GM12864 (cell line): ENCODE measurements at regions not wholly inside any gene's neighbourhood (a gene's known extent, or its start where the extent isn't known, plus 50 kb on each side); places are given as distances from the start of the nearest gene placed in this dataset.
"Not testable (repeated sequence)": the region's sequence is repeated elsewhere in the genome, so short reads cannot be mapped to it uniquely, and the experiment has no call there.

Source experiments
- DNase-seq: peaks from one replicate; pipeline ENCODE4 v3.0.0-alpha.2; 2011; ENCODE audit warnings: low read depth
- H3K4me3 ChIP-seq: 2 replicates; pipeline ENCODE4 v1.5.1; 2011; ENCODE audit warnings: mild to moderate bottlenecking, low read depth, low read length, control low read depth
- TF ChIP-seq, protein P1 (sequence below): IDR thresholded peaks from 2 replicates; pipeline ENCODE4 v1.5.1; 2011; ENCODE audit warnings: low read depth, mild to moderate bottlenecking, moderate library complexity, low read length, control low read depth, inconsistent platforms; ENCODE audit errors: missing control alignments

DNA sequence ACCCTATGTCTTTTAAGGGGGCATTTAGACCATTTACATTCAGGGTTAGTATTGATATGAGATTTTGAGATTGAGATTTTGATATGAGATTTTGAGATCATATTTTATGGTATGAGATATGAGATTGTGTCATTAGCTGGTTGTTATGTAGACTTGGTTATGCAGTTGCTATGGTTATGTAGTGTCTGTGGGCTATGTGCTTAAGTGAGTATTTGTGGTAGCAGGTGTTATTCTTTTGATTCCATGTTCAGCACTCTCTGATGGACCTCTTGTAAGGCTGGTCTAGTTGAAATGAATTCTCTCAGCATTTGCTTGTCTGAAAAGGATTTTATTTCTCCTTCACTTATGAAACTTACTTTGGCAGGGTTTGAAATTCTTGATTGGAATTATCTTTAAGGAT is 225.4 kb downstream of the SATB1 start:
- no peak overlapping the region for H3K4me3 ChIP-seq
- TF ChIP-seq, protein P1, sequence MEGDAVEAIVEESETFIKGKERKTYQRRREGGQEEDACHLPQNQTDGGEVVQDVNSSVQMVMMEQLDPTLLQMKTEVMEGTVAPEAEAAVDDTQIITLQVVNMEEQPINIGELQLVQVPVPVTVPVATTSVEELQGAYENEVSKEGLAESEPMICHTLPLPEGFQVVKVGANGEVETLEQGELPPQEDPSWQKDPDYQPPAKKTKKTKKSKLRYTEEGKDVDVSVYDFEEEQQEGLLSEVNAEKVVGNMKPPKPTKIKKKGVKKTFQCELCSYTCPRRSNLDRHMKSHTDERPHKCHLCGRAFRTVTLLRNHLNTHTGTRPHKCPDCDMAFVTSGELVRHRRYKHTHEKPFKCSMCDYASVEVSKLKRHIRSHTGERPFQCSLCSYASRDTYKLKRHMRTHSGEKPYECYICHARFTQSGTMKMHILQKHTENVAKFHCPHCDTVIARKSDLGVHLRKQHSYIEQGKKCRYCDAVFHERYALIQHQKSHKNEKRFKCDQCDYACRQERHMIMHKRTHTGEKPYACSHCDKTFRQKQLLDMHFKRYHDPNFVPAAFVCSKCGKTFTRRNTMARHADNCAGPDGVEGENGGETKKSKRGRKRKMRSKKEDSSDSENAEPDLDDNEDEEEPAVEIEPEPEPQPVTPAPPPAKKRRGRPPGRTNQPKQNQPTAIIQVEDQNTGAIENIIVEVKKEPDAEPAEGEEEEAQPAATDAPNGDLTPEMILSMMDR = no peak
- DNase-seq = no peak

DNA sequence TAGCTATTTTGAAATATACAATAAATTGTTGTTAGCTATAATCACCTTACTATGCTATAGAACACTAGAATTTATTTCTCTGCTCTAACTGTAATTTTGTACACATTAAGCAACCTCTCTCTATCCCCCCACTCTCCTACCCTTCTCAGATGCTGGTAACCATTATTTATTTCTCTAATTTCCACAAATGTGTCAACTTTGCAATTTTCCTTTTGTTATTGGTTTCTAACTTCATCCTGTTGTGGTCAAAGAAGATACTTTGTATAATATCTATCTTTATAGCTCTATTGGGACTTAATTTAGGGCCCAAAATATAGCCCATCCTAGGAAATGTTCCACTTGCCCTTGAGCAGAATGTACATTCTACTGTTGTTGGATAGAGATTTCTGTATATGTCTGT is 229.3 kb downstream of the SATB1 start:
- DNase-seq = no peak
- TF ChIP-seq, protein P1 = no peak

DNA sequence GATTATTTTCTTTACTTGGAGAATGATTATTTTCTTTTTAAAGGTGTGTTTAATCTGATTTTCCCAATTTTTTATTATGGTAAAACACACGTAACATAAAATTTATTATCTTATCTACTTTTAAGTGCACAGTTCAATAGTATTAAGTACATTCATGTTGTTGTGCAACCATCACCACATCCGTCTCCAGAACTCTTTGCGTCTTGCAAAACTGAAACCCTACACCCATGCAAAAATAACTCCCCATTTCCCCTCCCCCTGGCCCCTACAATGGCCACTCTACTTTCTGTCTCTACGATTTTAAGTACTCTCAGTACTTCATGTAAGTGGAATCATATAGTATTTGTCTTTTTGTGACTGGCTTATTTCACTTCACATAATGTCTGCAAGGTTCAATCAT is 230.7 kb downstream of the SATB1 start:
- no peak overlapping the region for H3K4me3 ChIP-seq
- no peak for DNase-seq
- TF ChIP-seq, protein P1 = no peak

More for the DNA sequence above, 229.3 kb downstream of the SATB1 start:
- no peak overlapping the region for H3K4me3 ChIP-seq

DNA sequence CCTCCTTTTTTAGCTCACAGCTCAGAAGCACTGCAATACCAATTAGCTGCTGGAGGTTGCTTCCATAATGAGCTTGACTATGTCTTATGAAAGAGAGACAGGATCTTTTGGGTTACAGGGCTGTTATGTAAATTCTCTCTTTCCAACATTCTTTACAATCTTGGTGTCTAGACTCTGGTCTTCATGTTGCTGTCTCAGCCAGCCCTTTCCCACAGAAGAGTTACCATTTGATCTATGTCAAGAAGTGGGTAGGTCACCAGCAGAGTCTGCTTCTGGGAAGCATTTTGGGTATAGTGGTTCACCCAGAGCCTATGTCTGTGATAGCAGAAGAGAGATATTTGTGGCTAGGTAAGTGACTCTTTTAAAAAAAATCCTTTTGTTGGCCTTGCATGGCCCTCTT is 234.5 kb downstream of the SATB1 start:
- TF ChIP-seq, protein P1 = no peak
- no peak for DNase-seq
- H3K4me3 ChIP-seq = no peak overlapping the region

DNA sequence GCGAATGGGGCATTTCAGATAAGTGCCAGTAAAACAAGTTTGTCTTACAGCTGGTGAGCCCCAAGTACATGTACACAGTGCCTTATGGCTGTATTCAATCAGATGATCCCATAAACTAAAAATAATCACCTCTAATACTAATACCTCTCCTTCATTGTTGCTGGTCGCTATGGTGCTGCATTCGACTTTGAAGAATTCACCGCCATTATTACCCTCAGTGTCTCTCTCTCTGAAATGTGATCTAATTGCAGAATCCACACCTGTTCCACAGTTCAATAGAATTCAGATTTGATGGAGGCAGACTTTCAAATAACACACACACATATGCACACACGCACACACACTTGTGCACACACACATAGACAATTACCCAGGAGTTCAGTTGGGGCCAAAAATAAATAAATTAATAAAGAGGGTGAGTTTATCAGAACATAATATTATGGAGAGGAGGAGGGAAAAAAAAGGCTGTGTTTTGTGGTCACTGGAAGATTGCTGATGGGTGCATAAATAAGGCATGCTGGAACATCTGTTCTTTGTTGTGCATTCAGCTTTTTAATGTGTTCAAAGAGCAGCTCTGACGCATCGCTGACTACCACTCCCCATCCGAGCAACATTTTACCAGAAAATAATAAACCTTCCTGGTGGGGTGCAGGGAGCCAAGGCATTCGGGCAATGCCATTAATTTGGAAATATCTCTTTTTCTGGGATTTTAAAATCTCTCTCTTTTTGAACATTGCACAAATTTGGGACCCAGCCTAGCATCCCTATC is 235.7 kb downstream of the SATB1 start:
- DNase-seq = no peak
- H3K4me3 ChIP-seq = no peak overlapping the region
- TF ChIP-seq, protein P1 = no peak

DNA sequence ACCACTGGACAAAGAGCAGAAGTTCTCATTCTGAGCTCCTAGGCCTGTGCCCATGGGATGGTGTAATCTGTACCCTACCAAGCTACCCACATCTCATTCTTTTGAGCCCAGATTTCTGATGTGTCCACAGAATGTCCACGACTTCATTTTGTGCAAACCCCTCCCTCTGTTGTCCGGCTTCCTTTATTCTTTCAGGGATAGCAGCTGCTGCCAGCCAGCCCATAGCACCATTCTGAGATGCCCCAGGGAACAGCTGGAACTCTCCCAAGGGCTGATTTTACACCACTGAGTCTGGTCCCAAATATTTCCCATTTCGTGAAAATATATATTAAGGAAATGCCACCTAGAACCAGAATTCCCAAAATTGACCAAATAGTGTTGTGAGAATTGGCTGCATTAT is 236.6 kb downstream of the SATB1 start:
- no peak overlapping the region for H3K4me3 ChIP-seq
- no peak for DNase-seq
- TF ChIP-seq, protein P1 = no peak

DNA sequence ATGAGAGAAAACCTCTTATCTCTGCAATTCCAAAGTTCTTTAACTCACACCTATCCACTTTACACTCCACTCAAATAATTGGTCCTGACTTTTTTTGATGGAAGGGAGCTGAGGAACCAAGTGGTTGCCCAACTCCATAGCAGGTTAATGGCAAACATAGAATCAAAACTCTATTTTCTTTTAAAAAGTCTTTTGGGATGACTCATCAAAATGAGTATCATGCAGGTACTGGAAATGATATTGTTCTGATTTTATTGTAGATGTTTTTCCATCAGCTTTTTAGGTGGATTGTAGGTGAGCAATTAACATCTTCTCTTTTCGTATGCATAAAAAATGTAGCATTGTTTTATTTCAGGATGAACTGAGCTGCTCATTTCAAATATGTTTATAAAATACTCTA is 239.5 kb downstream of the SATB1 start:
- no peak for DNase-seq

DNA sequence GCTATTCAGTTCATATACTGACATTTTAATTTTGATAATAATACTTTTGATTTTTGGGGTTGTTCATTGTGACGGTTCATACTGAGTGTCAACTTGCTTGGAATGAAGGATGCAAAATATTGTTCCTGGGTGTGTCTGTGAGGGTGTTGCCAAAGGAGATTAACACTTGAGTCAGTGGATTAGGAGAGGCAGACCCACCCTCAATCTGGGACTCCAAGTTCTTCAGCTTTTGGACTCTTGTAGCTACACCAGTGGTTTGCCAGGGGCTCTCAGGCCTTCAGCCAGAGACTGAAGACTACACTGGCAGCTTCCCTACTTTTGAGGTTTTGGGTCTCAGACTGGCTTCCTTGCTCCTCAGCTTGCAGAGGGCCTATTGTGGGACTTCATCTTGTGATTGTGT is 242.2 kb downstream of the SATB1 start:
- DNase-seq = not testable (repeated sequence)

More for the DNA sequence above, 239.5 kb downstream of the SATB1 start:
- no peak overlapping the region for H3K4me3 ChIP-seq
- TF ChIP-seq, protein P1 = no peak

More for the DNA sequence above, 242.2 kb downstream of the SATB1 start:
- H3K4me3 ChIP-seq = not testable (repeated sequence)
